Umbilical cord (tissue), 1 donor: ENCODE measurements at regions not wholly inside any gene's neighbourhood (a gene's known extent, or its start where the extent isn't known, plus 50 kb on each side); places are given as distances from the start of the nearest gene placed in this dataset.
"Not testable (repeated sequence)": the region's sequence is repeated elsewhere in the genome, so short reads cannot be mapped to it uniquely, and the experiment has no call there.

Experiments used
- DNase-seq: peaks from one replicate; pipeline ENCODE4 v3.0.0-alpha.2; 2015; ENCODE audit warnings: low spot score

- DNase-seq: no peak
These were observed 78.1 kb upstream of the NPAS2 start for GRCh38 chr2:100741880-100742276.

- DNase-seq: peak; percentile 96
These were observed 77.4 kb upstream of the NPAS2 start for GRCh38 chr2:100742277-100743254.

GRCh38 chr2:100743741-100744140 is 76.2 kb upstream of the NPAS2 start:
- DNase-seq: no peak

GRCh38 chr2:100744184-100744583 is 75.8 kb upstream of the NPAS2 start:
- DNase-seq: no peak

DNA sequence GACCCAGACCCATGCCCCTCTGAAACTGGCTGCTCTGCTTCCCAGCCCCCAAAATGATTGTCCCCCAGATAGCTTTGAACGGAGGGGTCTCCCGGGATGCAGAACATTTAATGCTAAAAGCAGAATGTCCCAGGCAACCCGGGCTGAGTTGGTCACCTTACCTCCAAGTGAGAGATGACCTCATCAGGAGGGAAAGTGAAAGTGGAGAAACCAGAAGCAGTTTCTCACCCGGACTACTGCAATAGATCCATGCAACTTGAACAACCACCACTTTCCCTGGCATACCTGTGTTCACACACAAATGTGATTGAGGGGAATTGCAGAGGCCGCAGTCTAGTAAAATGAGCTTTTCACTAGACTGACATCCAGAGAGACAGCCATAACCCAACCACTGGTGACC is 75.3 kb upstream of the NPAS2 start:
- no peak for DNase-seq

- DNase-seq: no peak
These were observed 74.3 kb upstream of the NPAS2 start for GRCh38 chr2:100745604-100746003.

- no peak for DNase-seq
These were observed 72.4 kb upstream of the NPAS2 start for GRCh38 chr2:100747551-100747950.

DNA sequence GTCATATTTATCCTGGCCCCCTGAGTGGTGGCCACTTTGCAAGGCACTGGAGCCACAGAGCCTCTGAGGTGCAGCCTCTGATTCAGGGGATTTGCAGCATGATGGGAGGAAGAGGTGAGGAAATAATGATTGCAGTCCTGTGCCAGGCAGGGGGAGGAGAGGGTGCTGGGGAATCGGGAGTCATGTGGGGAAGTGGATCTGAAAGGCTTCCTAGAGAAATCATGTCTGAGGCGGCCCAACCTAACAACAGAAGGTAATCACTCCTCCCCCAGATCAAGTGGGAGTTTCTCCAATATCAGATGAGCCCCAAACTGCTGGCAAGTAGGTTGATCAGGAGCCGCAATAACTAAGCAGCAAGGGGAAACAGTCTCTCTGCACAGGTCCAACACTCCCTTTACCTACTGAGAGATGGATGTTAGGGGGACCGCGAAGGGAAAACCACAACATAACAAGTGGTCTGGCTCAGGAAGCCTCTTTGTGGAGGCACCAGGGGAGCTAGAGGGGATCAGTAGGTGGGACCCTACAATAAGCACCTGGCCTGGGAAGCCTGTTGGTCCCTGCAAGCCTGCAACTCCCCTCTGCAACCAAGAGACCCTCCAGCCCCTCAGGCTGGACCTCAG is 71.8 kb upstream of the NPAS2 start:
- no peak for DNase-seq

GRCh38 chr2:100748673-100749072 is 71.3 kb upstream of the NPAS2 start:
- no peak for DNase-seq

GRCh38 chr2:100749771-100750542 is 70.0 kb upstream of the NPAS2 start:
- no peak for DNase-seq

DNA sequence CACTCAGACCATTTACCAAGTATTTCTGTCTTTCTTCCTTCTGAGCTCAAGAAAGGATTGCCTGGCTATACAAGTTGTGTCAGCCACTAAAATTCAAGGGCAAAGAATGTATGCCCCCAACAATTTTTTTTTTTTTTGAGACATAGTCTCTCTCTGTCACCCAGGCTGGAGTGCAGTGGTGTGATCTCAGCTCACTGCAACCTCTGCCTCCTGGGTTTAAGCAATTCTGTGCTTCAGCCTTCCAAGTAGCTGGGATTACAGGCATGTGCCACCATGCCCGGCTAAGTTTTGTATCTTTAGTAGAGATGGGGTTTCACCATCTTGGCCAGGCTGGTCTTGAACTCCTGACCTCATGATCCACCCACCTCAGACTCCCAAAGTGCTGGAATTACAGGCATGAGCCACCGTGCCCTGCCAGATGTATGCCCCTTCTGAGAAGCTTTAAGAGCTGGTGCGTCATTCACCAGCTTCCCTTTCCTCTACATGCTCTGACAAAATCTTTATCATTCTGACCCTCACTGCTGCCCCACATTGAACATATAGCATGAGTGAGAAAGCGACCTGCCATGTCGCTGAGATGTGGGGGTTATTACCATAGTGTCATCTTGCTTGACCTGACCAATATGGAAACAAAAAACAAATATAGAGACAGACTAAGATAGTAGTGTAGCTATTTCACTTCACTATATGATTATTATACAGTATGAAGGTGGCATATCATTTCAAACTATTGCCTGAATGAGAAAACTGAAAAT is 67.9 kb upstream of the NPAS2 start:
- not testable (repeated sequence) for DNase-seq

GRCh38 chr2:100752628-100753333 is 67.2 kb upstream of the NPAS2 start:
- DNase-seq: peak; percentile 81

DNA sequence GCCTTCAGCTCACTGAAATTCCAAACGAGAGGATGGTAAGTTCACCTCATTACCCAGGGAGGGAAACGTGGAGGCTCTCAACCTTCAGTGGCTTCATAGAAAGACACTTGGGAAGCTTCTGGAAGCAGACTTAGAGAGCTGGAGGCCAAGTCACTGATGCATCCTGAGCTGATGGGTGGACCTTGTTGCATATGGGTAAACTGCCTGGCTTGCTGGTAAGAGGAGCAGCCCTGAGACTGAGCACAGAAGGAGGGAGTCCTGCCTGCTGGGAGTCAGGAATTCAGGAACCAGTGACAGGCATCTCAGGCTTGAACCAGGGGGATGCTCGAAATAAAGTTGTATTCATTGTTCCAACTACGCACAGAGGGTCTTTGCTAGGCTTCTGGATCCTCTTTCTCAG is 66.5 kb upstream of the NPAS2 start:
- no peak for DNase-seq

DNA sequence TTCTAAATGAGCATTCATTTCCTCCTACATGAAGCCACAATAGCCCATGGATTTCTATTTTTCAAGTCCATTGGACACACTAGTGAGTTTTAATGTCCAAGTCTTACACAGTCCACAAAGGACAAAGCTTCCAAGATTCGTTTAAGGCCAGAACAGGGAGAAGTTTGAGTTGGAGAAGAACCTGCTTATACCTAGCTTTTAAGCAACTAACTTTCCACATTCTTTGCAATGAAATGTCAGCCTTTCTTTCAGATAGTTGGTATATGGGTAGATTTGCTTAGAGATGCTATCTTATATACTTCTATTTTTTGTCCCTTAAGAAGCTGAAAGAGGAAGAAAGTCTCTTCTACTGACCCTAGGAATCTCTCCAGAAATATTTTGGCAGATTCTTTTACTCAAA is 66.1 kb upstream of the NPAS2 start:
- no peak for DNase-seq

DNA sequence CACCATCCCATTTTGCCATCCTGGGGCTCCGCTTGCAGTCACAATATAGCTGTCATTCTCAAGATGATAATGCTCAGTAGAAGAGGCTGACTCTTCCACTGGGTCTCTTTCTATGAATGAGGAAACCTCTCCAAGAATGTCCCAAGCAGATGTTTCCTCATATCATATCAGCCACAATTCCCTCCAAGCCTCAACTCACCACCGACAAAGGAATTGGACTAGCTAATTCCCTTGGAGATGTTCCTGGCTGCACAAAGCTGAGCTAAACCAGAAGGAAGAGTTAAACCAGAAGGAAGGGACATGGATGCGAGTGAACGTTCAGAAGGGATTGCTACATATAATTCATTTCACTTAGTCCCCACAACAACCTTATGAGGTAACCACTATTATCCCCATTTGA is 65.0 kb upstream of the NPAS2 start:
- peak; percentile 43 for DNase-seq

- DNase-seq: no peak
These were observed 64.5 kb upstream of the NPAS2 start for GRCh38 chr2:100755441-100755840.

GRCh38 chr2:100756704-100757103 is 63.2 kb upstream of the NPAS2 start:
- no peak for DNase-seq

DNA sequence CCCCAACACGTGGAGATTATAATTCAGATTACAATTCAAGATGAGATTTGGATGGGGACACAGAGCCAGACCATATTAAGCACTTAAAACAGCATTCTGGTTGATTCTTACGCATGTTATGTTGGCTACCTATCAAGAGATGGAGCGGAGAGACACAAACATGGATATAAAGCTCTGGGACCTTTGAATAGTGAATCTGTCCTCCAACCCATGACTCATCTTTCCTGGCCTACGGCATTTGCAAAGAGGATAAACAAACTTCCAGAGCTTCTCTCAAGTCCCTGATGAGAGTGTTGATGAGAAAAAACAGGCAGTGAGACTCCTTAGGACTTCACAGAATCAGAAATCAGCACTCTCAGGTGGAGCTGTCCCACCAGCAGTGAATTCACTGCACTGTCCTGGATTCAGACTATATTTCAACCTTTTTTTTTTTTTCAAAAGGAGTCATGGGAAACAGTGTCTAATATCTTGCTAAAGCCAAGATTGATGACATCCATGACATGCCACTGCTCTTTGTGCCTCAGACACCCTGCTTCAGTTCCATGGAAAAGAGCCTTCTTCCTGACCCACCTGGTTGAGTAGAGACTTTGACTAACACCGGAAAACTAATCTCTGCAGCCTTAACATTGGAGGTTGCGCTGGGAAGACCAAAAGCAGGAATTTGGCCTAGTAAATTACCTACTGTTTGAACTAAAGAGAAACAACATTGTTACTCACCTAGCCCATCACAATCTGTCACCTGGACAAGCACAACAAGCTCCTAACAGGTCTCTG is 62.1 kb upstream of the NPAS2 start:
- peak; percentile 93 for DNase-seq

DNA sequence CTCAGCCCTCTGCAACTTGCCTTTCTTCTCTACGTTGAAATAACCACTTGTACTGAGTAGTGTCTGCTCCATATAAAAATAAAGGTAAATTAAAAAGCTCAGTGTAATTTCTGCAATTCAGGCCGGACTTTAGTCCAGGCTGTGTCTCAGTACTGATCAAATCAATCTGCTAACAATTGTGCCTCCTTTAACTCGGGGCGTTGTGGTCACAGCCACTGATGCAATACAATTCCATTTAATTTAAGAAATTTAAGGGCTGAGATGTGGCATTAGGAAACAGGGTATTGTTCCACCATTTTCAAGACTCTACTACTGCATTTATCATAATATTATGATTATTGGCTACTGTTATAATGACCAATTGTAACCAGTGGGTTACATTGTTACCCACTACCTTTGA is 60.0 kb upstream of the NPAS2 start:
- DNase-seq: no peak

DNA sequence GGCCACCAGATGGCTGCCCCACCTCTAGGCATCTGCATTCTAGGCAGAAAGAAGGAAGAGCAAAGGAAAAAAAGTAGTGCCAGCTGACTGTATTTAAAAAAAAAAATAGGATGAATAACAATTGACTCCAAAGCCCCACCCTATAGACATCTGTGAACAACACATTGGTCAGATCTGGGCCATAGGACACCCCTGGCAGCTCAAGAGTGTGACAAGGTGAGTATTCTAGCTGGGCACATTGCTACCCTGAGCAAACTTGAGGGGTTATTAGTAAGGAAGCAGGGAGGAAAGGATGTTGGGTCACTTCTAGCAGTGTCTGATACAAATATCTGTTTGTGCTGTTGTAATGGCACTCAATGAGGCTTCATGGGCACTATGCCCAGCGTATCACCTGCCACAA is 58.6 kb upstream of the NPAS2 start:
- DNase-seq: no peak
